ENCODE measurements at regions not wholly inside any gene's neighbourhood (a gene's known extent, or its start where the extent isn't known, plus 50 kb on each side); places are given as distances from the start of the nearest gene placed in this dataset.

DNA sequence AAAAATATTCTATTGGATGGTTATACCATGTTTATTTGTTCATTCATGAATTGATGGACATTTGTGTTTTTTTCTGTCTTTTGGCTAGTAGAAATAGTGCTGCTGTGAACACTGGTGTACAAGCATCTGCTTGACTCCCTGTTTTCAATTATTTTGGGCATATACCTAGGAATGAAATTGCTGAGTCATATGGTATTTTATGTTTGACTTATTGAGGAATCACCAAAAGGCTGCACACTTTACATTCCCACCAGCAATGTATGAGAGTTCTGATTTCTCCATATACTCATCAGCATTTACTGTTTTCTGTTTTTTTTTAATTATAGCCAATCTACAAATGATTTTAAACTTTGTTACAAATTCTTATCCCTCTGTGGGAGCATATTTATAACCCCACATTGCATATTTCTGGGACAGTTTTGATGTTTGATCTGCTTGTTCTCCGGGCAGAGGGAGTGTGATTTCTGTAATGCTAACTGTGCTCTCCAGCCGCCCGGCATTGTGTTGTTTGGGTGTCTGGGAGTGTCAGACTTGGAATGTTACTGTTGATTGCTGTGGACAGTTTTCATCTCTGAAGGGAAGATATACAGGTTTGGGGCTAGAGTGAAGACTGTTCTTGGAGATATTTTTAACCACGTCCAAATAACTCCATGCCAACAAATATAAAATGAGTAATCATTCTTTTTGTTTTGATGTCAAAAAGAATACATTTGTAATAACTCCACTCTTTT lies 60.5 kb upstream of the PGRMC2 start:
- DNase-seq = no peak

DNA sequence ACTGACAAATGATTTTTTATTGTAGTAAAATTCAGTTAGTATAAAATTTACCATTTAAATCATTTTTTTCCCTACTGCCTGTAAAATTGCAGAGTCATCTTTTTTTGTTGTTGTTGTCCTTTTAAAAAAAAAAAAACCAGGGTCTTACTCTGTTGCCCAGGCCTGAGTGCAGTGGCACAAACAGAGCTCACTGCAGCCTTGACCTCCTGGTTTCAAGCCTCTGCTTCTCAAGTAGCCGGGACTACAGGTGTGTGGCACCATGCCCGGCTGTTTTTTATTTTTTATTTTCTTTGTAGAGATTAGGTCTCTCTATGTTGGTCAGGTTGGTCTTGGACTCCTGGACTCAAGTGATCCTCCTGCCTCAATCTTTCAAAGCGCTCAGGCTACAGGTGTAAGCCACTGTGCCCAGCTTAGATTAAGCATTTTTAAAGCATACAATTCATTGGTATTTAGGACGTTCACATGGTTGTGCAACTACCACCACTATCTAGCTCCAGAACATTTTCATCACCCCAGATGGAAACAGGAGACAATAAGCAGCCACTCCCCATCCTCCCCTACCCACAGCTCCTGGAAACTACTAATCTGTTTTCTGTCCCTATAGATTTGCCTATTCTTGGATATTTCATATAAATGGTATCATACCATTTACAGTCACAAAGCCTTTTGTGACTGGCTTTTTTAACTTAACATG lies 59.7 kb upstream of the PGRMC2 start:
- no peak for DNase-seq

DNA sequence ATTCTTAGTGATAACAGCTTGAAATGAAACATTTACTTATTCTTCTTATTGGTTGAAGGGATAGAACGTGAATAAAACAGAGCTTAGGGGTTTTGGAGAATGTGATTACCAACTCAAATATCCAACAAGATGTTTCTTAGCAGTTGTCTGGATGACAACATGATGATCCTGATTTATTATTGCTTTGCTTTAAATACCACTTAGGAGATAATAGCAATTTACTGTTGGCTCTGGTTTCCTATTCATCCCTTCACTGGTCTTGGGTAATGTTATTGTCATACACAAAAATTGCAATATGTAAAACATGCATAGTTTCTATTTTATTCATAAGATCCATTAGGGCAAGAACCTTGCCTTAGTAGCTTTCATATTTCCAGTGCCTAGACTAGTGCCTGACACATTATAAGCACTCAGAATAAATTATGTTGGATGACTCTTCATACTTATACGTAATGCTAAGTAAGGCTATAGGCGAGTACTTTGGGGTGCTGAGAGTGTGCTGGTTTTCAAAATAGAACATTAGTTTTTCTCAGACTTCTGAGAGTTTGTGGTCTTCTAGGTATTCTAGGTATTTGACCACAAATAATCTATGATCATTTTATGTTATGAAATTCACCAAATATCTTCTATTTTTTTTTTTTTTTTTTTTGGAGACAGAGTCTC lies 58.6 kb upstream of the PGRMC2 start:
- no peak for DNase-seq

DNA sequence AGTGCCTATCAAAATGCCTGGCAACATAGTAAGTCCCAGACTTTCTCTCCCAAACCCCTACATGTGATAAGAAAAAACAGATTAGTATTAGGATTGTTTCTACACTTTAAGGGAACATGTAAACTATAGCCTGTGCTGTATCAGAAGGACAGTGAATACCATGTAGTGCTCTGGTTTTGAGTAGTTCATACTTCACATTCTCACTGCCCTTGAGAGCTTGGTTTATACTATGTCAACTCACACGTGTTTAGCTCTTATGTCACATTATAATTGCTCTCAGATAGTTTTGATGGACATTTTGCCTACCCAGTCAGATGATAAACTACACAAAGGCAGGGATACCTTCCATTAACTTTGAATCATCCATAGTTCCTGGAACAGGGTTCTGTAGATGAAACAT lies 58.0 kb upstream of the PGRMC2 start:
- no peak for DNase-seq

DNA sequence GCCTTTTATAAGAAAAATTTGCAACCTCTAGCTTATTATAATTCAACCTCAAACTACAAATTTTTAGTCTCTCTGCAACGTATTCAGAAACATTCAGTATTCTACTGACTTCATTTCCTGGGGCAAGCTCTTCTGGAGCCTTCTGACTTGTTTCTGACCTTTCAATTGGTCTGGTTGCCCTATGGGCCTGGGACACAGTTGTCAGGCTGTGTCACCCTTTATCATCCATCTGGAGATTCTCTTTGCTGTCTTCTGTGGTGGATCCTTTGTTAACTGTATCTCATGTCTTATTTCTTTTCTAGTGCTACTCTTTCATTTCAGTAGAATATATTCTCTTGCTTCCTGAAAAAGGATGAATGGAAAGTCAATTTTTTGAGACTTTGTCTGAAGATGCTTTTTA lies 55.1 kb upstream of the PGRMC2 start:
- no peak for DNase-seq

DNA sequence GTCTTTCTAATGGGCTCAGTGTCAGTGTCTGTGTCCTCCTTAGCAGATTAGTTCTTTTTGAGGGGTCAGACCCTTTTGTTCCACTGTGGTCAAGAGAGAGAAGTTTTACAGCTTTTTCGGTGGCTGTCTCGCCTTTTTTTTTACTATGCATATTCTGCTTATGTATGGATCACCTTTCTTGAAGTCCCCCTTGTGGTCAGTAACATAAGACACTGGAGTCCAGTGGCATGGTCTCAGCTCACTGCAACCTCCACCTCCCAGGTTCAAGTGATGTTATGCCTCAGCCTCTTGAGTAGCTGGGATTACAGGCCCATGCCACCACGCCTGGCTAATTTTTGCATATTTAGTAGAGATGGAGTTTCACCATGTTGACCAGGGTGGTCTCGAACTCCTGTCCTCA lies 54.0 kb upstream of the PGRMC2 start:
- no peak for DNase-seq

DNA sequence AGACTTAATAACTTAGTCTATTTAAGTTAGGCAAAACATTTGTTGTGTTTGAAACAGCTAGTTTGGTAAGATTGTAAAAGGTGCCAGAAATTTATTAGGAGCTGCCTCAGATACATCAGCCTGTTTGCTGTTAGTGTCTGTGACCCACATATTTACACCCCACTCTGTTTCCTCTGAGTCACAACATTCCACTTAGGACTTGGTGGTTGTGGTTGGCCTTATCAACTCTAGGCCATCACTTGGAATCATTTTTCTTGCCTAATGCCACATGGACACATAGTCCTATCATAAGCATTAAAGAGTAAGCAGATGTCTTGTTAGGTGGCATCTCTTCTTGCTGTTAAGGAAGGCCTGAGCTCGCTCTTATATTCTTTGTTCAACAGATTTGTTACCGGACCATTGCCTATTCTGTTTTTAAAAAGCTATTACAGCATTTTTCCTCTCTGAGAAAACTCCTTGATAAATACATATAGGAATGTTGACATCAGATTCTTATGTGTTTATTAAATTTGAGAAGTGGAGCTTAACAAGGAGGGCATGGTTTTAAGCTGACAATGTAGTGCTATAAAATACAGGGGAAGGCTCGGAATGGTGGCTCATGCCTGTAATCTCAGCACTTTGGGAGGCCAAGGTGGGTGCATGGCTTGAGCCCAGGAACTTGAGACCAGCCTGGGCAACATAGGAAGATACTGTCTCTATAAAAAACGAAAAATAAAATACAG lies 51.2 kb upstream of the PGRMC2 start:
- no peak for DNase-seq

DNA sequence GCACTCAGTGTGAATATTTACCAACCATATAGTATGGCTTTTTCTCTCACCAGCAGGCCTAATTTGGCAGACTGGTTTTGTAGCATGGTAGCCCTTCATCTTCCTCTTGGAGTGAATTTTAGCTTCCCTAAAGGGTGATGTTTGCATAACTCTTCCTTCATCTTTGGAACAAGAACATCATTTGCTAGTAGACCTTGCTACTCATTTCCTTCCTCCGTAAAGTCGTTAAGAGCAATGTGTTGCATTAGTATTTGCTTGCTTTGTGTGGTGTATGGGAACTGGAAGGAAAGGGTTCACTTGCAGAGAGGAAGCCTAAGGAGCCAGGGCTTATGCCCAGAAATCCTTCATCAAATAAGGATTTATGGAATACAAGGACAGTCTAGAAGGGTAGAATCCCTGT lies 50.2 kb upstream of the PGRMC2 start:
- no peak for DNase-seq

Measured in hindlimb muscle (tissue), 1 donor.